Glomerular visceral epithelial cell (primary cell): ENCODE measurements at regions not wholly inside any gene's neighbourhood (a gene's known extent, or its start where the extent isn't known, plus 50 kb on each side); places are given as distances from the start of the nearest gene placed in this dataset.
A peak's percentile ranks its signal among the peaks of the same experiment; 100 is the strongest.

ENCODE experiments used
- DNase-seq: peaks from one replicate; pipeline ENCODE4 v3.0.0-alpha.2; 2016; ENCODE audit errors: extremely low spot score

DNA sequence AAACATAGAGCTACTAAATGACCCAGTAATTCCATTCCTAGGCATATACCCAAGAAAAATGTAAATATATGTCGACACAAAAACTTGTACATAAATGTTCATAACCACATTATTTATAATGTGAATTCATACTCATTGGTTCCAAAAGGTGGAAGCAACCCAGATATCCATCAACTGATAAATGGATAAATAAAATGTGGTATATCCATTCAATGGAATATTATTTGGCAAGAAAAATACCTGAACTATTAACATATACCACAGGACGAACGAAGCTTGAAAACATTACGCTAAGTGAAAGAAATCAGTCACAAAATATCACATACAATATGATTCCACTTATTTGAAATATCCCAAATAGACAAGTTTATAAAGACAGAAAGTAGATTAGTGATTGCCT is 99.0 kb upstream of the SOX5 start:
- no peak for DNase-seq

- no peak for DNase-seq
Measured at GRCh38 chr12:24047326-24047725, 97.9 kb upstream of the SOX5 start.

DNA sequence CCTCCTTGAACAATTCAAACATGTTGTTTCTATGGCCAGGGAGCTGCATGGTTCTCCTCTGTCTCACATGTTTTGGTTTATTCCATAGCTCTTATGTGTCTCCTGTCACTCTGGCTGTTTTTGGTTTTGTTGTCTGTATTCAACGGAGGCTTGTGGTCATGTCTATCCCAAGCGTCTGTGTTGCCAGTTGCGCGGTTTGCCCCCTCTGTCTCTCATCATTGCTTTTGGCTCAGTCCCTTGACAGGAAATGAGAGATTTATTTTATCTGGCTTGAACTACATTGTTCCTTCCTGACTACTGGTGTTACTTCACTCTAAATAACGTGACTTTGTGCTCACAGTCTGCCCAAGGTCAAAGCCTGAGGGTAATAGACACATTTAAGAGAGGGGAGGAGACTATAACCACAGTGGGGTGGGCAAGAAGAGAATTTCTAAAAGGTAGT is 96.4 kb upstream of the SOX5 start:
- peak; percentile 45 for DNase-seq

GRCh38 chr12:24044941-24045703 is 95.7 kb upstream of the SOX5 start:
- DNase-seq: no peak

DNA sequence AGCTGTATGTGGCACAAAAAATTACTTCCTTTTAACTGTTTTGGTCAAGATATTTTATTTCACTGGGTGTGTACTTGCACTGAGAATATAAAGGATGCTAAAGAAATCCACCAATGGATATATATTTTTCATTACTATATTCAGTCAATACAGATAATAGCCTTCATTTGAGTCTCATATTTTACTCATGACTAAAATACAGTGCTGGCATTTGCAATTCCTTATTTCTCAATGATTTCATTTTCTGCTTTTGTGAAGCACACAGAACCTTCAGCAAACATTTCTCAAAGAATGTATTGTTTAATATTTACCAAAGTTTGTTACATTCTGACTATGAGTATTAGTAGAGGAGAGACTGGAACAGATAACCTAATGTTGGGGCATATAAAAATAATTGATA is 93.2 kb upstream of the SOX5 start:
- no peak for DNase-seq

GRCh38 chr12:24039113-24039525 is 89.6 kb upstream of the SOX5 start:
- peak; percentile 33 for DNase-seq

DNA sequence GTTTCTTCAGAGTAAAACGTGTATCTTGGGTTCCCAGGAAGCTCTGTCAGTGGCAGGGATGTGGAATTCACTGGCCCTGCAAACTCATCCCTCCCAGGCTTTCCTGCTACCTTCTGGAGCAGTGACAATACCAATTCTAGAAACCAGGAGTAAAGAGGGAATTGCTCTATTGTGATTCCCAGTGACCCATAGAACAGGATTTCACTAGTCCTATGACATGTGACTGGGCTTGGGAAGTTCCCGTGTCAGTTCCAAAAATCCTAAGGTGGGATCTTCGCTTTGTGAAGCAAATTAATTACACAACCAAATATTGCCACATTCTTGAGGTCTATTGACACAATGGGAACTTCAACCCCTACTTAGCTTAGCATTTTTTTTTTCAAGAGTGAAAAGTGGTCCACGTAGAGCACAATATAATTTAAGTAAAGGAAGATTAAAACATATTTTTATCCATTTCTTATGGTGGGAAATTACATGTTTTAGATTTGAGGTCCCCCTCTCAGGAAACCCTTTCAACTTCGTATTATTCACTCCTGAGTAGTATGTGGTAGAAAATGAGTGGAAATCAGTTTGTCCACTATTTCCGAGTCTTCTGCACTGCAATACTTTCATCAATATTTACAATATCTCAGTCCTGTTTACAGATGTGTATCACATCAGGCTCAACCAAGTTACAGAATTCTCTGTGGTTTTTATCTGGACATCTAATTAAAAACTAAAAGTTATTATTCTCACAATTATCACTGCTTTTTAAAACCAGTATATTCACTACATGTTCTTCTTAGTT is 88.9 kb upstream of the SOX5 start:
- no peak for DNase-seq

GRCh38 chr12:24036438-24037216 is 87.2 kb upstream of the SOX5 start:
- no peak for DNase-seq

- no peak for DNase-seq
Measured at GRCh38 chr12:24034894-24035293, 85.4 kb upstream of the SOX5 start.

DNA sequence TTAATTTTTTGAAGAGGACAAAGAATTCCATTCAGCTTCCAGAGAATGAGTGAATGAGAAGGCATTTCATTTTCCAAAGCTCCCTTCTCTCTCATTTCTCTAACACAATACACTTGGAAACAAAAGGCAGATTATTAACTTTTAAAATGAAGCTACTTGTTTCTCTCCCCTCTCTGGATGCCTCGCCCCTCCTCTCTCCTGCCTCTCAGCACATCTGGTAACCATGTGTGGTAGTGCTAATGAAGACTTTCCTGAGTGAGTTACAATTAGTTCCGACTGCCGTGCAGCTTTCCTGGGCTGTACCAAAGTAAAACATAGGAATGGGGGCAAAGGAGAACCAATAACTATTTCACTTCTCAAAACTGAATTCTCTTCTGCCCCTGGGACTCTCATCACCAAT is 84.7 kb upstream of the SOX5 start:
- no peak for DNase-seq

- no peak for DNase-seq
Measured at GRCh38 chr12:24027352-24027751, 77.9 kb upstream of the SOX5 start.

DNA sequence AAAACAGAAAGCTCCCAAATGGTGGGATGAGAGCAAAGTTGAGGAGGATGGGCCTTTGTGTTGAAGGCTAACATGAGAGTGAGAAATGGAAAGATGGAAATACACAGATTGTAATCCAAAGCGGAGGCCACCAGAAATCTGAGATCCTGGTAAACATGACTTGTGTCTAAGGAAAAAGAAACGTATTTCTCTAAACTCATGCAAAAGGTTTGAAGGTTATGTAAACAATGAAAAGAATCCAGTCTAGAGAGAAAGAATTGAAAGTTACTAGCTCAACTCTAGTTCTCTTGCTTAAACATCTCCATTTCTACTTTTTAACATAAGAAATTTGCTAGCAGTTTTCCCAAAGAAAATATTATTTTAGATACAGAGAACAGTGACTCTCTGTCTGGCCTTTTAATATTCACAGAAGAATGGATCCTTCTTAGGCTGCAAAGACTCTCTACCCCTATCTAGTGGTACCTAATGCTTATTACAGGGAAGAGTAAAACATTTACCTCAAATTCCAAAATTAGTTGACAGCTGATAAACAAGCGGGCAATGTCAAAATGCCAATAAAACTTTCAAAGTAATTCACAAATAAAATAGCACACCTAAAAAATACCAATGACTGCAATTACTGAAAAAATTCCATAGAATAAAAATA is 75.8 kb upstream of the SOX5 start:
- no peak for DNase-seq

- no peak for DNase-seq
Measured at GRCh38 chr12:24023081-24023480, 73.6 kb upstream of the SOX5 start.

GRCh38 chr12:24021164-24021502 is 71.7 kb upstream of the SOX5 start:
- no peak for DNase-seq

DNA sequence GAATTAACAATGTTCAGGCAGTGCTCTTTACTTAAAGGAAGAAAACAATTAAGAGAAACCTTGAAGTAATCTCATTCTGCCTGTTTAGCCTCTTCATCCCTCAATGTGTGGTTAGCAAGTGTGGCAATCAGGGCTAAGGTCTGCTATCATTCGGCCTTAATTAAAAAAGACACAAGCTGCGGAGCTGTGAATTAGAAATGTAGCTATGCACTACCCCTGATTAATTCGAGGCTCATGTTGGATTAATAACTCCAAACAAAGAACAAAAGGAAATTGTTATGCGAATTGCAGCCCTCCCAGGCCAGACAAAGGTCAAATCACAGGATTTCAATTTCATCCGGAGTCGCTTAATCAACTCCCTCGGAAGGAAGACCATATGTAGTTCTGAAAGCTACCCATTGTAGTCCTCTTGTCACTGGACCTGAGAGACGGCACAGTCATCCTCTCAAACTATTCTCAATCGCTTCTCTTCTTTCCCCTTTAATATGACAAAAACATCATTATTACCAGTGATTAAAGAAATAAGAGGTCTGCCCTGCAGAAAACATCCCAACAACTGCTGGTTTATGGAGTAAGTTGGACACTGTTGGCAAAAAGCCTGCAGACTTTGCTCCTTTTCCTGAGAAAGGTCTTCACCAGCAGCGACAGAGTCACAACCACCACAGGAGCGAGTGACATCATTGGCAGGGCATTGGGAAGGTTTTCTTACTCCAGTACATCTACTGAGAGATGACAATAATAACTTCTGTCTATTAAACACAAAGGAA is 71.1 kb upstream of the SOX5 start:
- no peak for DNase-seq

DNA sequence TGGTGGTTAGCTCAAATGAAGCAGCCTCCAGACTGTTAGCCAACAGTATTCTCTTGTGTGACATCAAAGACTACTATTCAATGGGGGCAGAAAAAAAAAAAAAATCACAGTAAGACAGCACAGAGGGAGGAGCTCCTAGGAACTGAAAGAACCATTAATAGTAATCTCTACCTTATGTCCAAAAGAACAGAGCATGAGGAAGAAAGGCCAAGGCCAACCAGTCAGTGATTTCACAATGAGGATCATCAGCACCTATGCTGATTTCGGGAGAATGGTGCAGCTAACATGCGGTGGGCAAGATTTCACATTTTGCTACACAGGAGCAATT is 66.3 kb upstream of the SOX5 start:
- no peak for DNase-seq

- no peak for DNase-seq
Measured at GRCh38 chr12:24014915-24015832, 65.7 kb upstream of the SOX5 start.

DNA sequence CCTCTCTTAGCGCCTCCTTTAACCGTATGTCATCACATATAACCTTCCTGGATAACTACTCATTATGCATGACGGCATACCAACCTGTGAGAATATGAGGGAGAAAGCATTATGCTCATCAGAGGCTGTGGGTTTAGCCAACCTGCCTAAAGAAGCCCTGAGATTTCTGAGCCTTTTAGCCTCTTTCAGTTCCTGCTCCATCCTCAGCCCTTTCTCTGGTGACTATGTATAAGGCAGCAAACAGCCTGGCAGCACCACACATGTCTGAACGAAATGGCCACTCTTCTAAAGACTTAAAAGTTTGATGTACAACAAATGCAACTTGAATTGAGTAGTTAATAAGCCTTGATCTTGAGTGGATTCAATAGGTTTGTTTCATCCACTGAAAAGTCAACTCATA is 64.8 kb upstream of the SOX5 start:
- no peak for DNase-seq

DNA sequence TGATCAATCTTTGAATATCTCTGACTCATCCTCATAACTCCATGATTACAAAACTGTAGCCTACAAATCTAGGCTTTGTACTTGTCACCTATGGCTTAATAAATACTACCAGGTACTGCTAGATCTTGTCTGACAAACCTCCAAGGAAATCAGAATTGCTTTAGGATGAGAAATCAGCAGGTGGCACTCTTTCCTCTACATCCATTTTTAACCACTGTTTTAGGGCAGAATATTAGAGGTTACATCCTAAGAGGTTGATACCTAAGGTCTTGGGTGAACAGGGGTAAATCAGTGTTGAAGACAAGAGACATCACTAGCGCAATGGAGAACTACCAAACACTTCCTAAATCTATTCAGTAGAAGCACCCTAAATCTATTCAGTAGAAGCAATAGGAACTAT is 63.1 kb upstream of the SOX5 start:
- DNase-seq: no peak

DNA sequence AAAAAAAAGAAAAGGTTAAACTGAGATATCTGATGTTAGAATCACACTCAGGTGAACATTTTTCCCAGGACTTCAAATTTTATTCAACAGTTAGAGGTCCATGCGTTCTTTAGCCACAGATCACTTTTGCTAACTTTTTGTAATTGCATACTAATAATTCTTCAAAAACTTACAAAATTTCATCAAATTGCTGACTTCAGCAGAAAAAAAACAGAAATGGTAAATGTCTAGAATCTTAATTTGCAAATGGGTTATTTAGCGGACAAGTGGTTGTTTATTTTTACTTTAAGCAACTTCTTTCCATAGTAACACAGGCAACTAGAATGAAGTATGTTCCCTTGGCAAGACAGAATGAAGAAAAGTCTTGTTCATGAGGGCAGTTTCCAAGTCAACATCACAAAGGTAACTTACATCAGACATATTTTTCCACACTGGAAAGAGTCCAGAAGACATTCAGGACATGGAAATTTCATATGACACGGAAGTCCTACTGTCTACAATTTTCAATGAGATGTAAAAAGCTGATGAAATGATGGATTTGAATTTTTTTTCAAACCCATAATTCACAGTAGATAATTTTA is 62.5 kb upstream of the SOX5 start:
- no peak for DNase-seq
